NT2/D1 (cell line): ENCODE measurements at regions not wholly inside any gene's neighbourhood (a gene's known extent, or its start where the extent isn't known, plus 50 kb on each side); places are given as distances from the start of the nearest gene placed in this dataset.

Source experiments
- SUZ12 ChIP-seq: IDR thresholded peaks from 2 replicates; pipeline ENCODE4 v1.6.1; 2011; ENCODE audit not compliant: insufficient read length, insufficient read depth; ENCODE audit errors: extremely low read depth
- YY1 ChIP-seq: IDR thresholded peaks from 2 replicates; pipeline ENCODE4 v1.6.1; 2011; ENCODE audit not compliant: insufficient read length, insufficient read depth
- ZNF274 ChIP-seq: IDR thresholded peaks from 2 replicates; pipeline ENCODE4 v1.6.1; 2011; ENCODE audit warnings: mild to moderate bottlenecking, low read depth, low read length

GRCh38 chr5:115379622-115380344 lies 83.3 kb upstream of the CCDC112 start:
- TF ChIP-seq ZNF274 (no peak), SUZ12 (no peak), YY1 (no peak)
